Keratinocyte (primary cell): ENCODE measurements at regions not wholly inside any gene's neighbourhood (a gene's known extent, or its start where the extent isn't known, plus 50 kb on each side); places are given as distances from the start of the nearest gene placed in this dataset.

Source experiments
- DNase-seq: peaks from one replicate; pipeline ENCODE4 v3.0.0-alpha.2; 2011; ENCODE audit warnings: low read depth, missing footprints, low spot score
- FAIRE-seq: peaks from 2 replicates; lab custom pipeline; 2011; peaks lifted over from hg19 to GRCh38; lab: Jason Lieb, UNC
- H2AFZ ChIP-seq: 2 replicates; pipeline ENCODE4 v1.6.0; 2012; ENCODE audit warnings: low read length, control low read depth, inconsistent platforms; ENCODE audit not compliant: control insufficient read depth
- H3K27ac ChIP-seq: 2 replicates; pipeline ENCODE4 v1.5.1; 2011; ENCODE audit warnings: low read length; ENCODE audit not compliant: control insufficient read depth, insufficient read depth
- H3K27me3 ChIP-seq: 3 replicates; pipeline ENCODE4 v1.6.0; 2011; ENCODE audit warnings: low read length; ENCODE audit not compliant: control insufficient read depth, insufficient read depth; ENCODE audit errors: extremely low read depth
- H3K36me3 ChIP-seq, 2 experiments: 2 replicates in 1 of 2; 3 replicates in 1 of 2; pipeline ENCODE4 v1.5.1; 2011; ENCODE audit warnings: low read length in 2 of 2, mild to moderate bottlenecking in 1 of 2; ENCODE audit not compliant: control insufficient read depth in 2 of 2, insufficient read depth in 2 of 2; ENCODE audit errors: extremely low read depth in 1 of 2
- H3K4me1 ChIP-seq: 3 replicates; pipeline ENCODE4 v1.5.1; 2011; ENCODE audit warnings: low read length; ENCODE audit not compliant: control insufficient read depth, insufficient read depth; ENCODE audit errors: extremely low read depth
- H3K4me2 ChIP-seq: 3 replicates; pipeline ENCODE4 v1.6.0; 2011; ENCODE audit warnings: low read depth, low read length; ENCODE audit not compliant: control insufficient read depth, insufficient read depth; ENCODE audit errors: extremely low read depth
- H3K4me3 ChIP-seq, 3 experiments: fragments of 200-600 bp in 1 of 3; sonication (generic) in 1 of 3; 2 replicates in 2 of 3; 3 replicates in 1 of 3; pipeline ENCODE4 v1.5.1; 2011 to 2016; ENCODE audit warnings: low read length in 3 of 3, mild to moderate bottlenecking in 3 of 3, control low read depth in 2 of 3, inconsistent platforms in 1 of 3, low read depth in 1 of 3, mixed read lengths in 1 of 3, mixed run types in 1 of 3, moderate library complexity in 1 of 3; ENCODE audit not compliant: control insufficient read depth in 2 of 3, insufficient read depth in 2 of 3; ENCODE audit errors: extremely low read depth in 1 of 3
- H3K79me2 ChIP-seq: 2 replicates; pipeline ENCODE4 v1.6.0; 2012; ENCODE audit warnings: low read length; ENCODE audit not compliant: control insufficient read depth, insufficient read depth
- H3K9ac ChIP-seq: 3 replicates; pipeline ENCODE4 v1.6.0; 2011; ENCODE audit warnings: low read length; ENCODE audit not compliant: control insufficient read depth, insufficient read depth; ENCODE audit errors: extremely low read depth
- H3K9me1 ChIP-seq: 3 replicates; pipeline ENCODE4 v1.6.0; 2011; ENCODE audit warnings: low read length; ENCODE audit not compliant: control insufficient read depth, insufficient read depth; ENCODE audit errors: extremely low read depth
- H3K9me3 ChIP-seq: 2 replicates; pipeline ENCODE4 v1.5.1; 2012; ENCODE audit warnings: low read depth, low read length; ENCODE audit not compliant: control insufficient read depth
- H4K20me1 ChIP-seq: 3 replicates; pipeline ENCODE4 v1.6.0; 2011; ENCODE audit warnings: low read length; ENCODE audit not compliant: control insufficient read depth, insufficient read depth; ENCODE audit errors: extremely low read depth
- CTCF ChIP-seq, 3 experiments: IDR thresholded peaks in 1 of 3; conservative IDR thresholded peaks in 1 of 3; optimal IDR thresholded peaks in 1 of 3; 2 replicates in 2 of 3; 3 replicates in 1 of 3; pipeline versions ENCODE3 to v1.5.1; 2011; ENCODE audit warnings: low read length in 3 of 3, mild to moderate bottlenecking in 3 of 3, moderate library complexity in 2 of 3, control low read depth in 1 of 3, inconsistent platforms in 1 of 3; ENCODE audit not compliant: insufficient read depth in 2 of 3; ENCODE audit errors: extremely low read depth in 1 of 3
- EZH2 ChIP-seq: IDR thresholded peaks from one replicate; pipeline ENCODE4 v1.6.1; 2012; ENCODE audit warnings: inconsistent platforms, mild to moderate bottlenecking, low read length, moderate library complexity
- dilution Hi-C: fragments of 300-500 bp; cut with MboI; formaldehyde crosslinking; loops from one replicate; pipeline ENCODE4 v1.7.0; 2020; ENCODE audit warnings: low sequenced_read_pairs; ENCODE audit not compliant: extremely low pct_ligation_motif_present

GRCh38 chr13:90122531-90122930, 1225.0 kb upstream of the MIR17HG start:
- FAIRE-seq (no peak), DNase-seq (no peak)
- dilution Hi-C loops, result no loop called here
- Histone ChIP-seq H3K4me2 (no peak overlapping the region), H3K9ac (no peak overlapping the region), H3K27ac (no peak overlapping the region), H3K27me3 (no peaks in the 10 kb centered on the region), H3K9me1 (no peaks in the 10 kb centered on the region), H2AFZ (no peak overlapping the region), H3K4me3 (no peak overlapping the region), H3K9me3 (no peaks in the 10 kb centered on the region), H3K79me2 (no peaks in the 10 kb centered on the region), H3K36me3 (no peaks in the 10 kb centered on the region), H3K4me1 (no peaks in the 10 kb centered on the region), H4K20me1 (no peaks in the 10 kb centered on the region)
- TF ChIP-seq EZH2 (no peak), CTCF (optimal IDR thresholded peaks at IDR 0.05 in 1 of 3, IDR thresholded peaks at IDR 0.05 in 1 of 3, conservative IDR thresholded peaks at IDR 0.05 in 1 of 3; ENCODE audit: extremely low read depth in 1 of 3, insufficient read depth in 2 of 3, low read length in 3 of 3) (no peak)

GRCh38 chr13:90135558-90135957, 1211.9 kb upstream of the MIR17HG start:
- Histone ChIP-seq H3K27ac (no peak overlapping the region), H3K9ac (no peak overlapping the region), H3K4me2 (no peak overlapping the region), H3K9me3 (no peaks in the 10 kb centered on the region), H3K4me1 (no peaks in the 10 kb centered on the region), H3K27me3 (no peaks in the 10 kb centered on the region), H3K9me1 (no peaks in the 10 kb centered on the region), H2AFZ (no peak overlapping the region), H4K20me1 (no peaks in the 10 kb centered on the region), H3K36me3 (no peaks in the 10 kb centered on the region), H3K4me3 (no peak overlapping the region), H3K79me2 (no peaks in the 10 kb centered on the region)
- dilution Hi-C loops, result no loop called here
- DNase-seq (no peak), FAIRE-seq (no peak)
- TF ChIP-seq EZH2 (no peak), CTCF (optimal IDR thresholded peaks at IDR 0.05 in 1 of 3, IDR thresholded peaks at IDR 0.05 in 1 of 3, conservative IDR thresholded peaks at IDR 0.05 in 1 of 3; ENCODE audit: extremely low read depth in 1 of 3, insufficient read depth in 2 of 3, low read length in 3 of 3) (no peak)
